Muscle layer of duodenum (tissue), 2 donors: ENCODE measurements at regions not wholly inside any gene's neighbourhood (a gene's known extent, or its start where the extent isn't known, plus 50 kb on each side); places are given as distances from the start of the nearest gene placed in this dataset.

Experiments
- H3K27ac ChIP-seq: one replicate; pipeline ENCODE4 v1.7.0; 2013; ENCODE audit warnings: mild to moderate bottlenecking, low read length
- H3K27me3 ChIP-seq: one replicate; pipeline ENCODE4 v1.7.0; 2013; ENCODE audit warnings: low read depth, mild to moderate bottlenecking, control low read depth, low read length
- H3K36me3 ChIP-seq, 2 donors: one replicate each; pipeline ENCODE4 v1.7.0; 2013; ENCODE audit warnings: low read length in 2 of 2, control low read depth in 1 of 2, mild to moderate bottlenecking in 1 of 2; ENCODE audit not compliant: insufficient read depth in 2 of 2, control insufficient read depth in 1 of 2
- H3K4me1 ChIP-seq, 2 donors: one replicate each; pipeline ENCODE4 v1.7.0; 2013; ENCODE audit warnings: low read length in 2 of 2, mild to moderate bottlenecking in 2 of 2, control low read depth in 1 of 2, moderate library complexity in 1 of 2; ENCODE audit not compliant: insufficient read depth in 2 of 2, control insufficient read depth in 1 of 2
- H3K4me3 ChIP-seq, 2 donors: one replicate each; pipeline ENCODE4 v1.7.0; 2013; ENCODE audit warnings: low read length in 2 of 2, low read depth in 1 of 2, mild to moderate bottlenecking in 1 of 2
- H3K9me3 ChIP-seq, 2 donors: one replicate each; pipeline ENCODE4 v1.7.0; 2013; ENCODE audit warnings: low read length in 2 of 2, control low read depth in 1 of 2, mild to moderate bottlenecking in 1 of 2; ENCODE audit not compliant: control insufficient read depth in 1 of 2
- donor health status: healthy.

DNA sequence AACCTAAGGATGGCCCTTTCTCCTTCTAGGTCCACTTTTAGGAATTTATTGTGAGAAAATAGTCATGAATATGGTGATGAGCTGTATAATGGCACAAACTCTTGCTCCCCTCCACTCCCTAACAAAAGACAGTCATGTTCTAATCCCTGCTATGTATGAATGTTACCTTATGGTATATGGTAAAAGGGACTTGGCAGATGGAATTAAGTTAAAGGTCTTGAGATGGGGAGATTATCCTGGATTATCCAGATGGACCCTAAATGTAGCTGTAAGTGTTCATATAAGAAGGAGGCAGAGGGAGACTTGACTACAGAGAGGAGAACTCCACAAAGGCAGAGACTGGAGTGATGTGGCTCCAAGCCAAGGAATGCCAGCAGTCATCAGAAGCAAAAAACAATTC is 296.1 kb downstream of the SOX9 start:
- Histone ChIP-seq H3K4me1 (peaks cover 0 to 5% of the 10 kb centered on the region in 2 donors), H3K27ac (no peak overlapping the region), H3K9me3 (peaks cover 13 to 14% of the 10 kb centered on the region in 2 donors), H3K36me3 (peaks cover 0 to 5% of the 10 kb centered on the region in 2 donors), H3K27me3 (no peaks in the 10 kb centered on the region), H3K4me3 (no peak overlapping the region)

DNA sequence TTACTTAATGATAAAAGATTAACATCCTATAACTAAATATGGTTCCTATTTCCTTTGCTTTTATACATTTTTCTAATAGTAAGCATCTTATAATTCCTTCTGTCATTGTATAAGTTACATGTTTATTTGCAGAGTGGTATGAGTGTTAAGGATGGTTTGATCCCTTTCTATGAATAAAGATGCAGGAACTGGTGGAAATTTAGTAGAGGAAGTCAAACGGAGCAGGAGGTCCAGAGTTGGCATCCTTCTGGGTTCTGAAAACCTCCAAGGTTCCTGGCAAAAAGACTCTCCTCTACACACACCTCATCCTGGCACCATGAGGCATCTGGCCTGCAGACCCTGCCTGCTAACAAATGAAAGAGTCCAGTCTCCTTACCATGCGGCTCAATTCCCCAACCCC is 296.8 kb downstream of the SOX9 start:
- H3K27ac ChIP-seq: no peak overlapping the region
- no peaks in the 10 kb centered on the region for H3K27me3 ChIP-seq
- peaks cover 0 to 5% of the 10 kb centered on the region in 2 donors for H3K36me3 ChIP-seq
- peaks cover 0 to 5% of the 10 kb centered on the region in 2 donors for H3K4me1 ChIP-seq
- H3K9me3 ChIP-seq: peaks cover 13 to 14% of the 10 kb centered on the region in 2 donors
- no peak overlapping the region for H3K4me3 ChIP-seq

DNA sequence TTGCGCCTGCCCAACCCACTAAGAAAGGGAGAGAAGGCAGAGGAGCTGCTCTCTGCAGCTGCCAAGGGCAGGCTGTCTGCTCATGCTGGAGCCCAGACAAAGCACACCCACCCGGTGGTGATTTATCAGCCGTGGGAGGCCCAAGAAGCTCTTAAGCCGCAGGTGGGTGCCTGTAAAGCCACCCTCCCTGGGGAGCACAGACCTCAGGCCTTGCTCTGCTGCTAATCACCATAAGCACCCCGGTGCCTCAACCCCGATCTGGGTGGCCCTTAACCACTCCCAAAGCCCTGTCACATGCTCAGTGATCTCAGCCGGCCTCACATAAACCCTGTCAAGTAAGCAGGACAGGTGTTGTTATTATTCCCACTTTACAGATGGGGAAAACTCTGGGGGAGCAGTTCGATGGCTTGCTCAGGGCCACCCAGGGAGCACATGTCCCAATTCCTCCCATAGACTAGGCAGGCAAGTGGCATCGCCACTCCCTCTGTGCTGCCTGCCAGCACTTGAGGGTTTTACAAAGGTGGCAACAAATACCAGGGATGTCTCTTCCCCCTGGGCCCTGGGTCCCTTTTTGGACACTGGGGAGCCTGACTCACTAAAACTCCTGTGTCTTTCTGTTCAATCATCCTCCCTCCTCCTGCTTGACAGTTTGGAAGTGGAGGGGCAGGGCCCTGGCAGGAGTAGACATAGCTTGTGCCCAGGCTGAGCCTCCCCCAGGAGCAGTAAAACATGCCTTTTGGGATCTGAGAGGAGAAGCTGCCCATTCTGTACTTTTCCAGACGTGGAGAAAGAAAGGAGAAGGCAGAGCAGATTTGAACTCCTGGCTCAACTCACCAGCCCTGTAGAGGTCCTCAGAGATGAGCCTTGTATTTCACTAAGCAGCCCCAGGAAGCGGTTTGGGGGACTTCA is 299.3 kb downstream of the SOX9 start:
- Histone ChIP-seq H3K27me3 (no peaks in the 10 kb centered on the region), H3K4me3 (no peak overlapping the region), H3K4me1 (peaks cover 0 to 5% of the 10 kb centered on the region in 2 donors), H3K9me3 (peaks cover 13 to 14% of the 10 kb centered on the region in 2 donors), H3K27ac (no peak overlapping the region), H3K36me3 (peaks cover 0 to 5% of the 10 kb centered on the region in 2 donors)

DNA sequence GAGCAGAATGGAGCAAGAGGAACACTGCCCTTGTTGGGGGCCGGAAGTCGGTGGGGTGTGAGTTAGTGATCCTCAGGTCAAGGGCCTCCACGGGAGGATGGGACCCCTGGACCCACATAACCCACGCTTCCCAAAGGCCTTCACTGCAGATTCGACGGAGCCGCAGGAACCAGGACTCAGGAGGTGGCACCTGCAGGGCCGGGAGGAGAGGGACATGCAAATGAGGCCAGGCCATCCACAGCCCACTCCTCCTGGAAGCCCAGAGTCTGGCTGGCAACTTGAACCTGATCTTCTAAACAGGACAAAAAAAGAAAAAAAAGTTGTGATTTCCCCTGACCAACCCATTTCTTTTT is 299.9 kb downstream of the SOX9 start:
- Histone ChIP-seq H3K9me3 (peaks cover 13 to 14% of the 10 kb centered on the region in 2 donors), H3K27me3 (no peaks in the 10 kb centered on the region), H3K4me1 (peaks cover 0 to 5% of the 10 kb centered on the region in 2 donors), H3K27ac (no peak overlapping the region), H3K36me3 (peaks cover 0 to 5% of the 10 kb centered on the region in 2 donors), H3K4me3 (no peak overlapping the region)

DNA sequence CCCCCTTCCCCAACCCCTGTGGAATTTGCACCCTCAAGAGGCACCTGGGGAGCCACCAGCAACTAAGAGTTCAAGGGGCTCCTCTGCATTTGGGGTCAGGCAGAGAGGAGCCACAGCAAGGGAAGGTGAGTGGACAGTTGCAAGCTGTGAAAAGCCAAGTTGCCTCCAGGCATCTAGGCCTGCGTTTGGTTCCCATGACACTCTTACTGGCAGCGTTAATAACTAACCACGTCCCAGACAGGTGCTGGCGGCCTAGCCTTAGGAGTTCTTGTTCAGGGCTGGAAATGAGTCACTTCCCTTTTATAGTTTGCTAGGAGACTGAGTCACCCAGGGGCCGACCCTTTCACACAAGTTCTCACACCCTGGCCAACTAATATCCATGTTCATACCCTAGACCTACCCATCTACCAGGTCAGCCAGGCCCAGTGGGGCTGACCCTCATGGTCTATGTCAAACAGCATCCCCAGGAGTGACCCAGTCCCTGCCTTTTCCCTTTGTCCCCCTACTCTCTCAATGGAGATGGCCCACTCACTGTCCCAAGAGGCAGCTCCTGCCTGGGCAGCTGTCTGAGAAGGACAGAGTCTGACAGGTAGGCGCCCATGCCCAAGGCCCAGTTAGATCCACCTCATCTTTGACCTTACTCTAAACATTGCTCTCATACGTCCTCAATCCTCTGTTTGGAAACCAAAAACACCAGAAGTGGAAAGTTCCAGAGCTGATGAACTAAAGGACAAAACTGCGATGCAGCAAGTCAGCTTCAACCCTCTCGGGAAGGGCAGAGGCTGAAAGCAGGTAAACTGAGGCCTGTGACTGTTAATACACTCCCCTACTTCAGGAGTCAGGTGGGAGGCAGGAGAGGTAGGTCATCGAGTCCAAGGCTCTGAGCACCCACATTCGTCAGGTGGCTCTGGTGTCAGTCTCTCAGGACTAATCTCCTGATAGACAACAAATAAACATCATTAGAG is 300.6 kb downstream of the SOX9 start:
- Histone ChIP-seq H3K4me3 (no peak overlapping the region), H3K36me3 (peaks cover 0 to 5% of the 10 kb centered on the region in 2 donors), H3K27me3 (no peaks in the 10 kb centered on the region), H3K9me3 (peaks cover 13 to 14% of the 10 kb centered on the region in 2 donors), H3K4me1 (peaks cover 0 to 5% of the 10 kb centered on the region in 2 donors), H3K27ac (peak overlapping the region; percentile 10)

DNA sequence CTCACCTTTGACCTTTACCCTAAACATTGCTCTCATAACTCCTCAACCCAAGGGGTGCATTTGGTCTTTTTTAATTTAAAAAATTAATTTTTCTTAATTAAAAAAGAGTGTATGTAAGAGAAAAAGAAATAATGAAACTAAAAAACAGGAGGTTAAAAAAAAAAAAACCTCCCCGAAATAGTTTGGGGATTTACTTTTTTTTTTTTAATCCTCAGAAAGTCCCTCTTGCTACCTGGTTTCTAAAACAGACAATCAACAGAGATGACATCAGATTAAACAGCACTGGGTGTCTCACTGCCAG is 301.3 kb downstream of the SOX9 start:
- Histone ChIP-seq H3K27me3 (no peaks in the 10 kb centered on the region), H3K27ac (no peak overlapping the region), H3K4me3 (no peak overlapping the region), H3K9me3 (peaks cover 12 to 13% of the 10 kb centered on the region in 2 donors), H3K36me3 (peaks cover 0 to 5% of the 10 kb centered on the region in 2 donors), H3K4me1 (peaks cover 0 to 5% of the 10 kb centered on the region in 2 donors)

DNA sequence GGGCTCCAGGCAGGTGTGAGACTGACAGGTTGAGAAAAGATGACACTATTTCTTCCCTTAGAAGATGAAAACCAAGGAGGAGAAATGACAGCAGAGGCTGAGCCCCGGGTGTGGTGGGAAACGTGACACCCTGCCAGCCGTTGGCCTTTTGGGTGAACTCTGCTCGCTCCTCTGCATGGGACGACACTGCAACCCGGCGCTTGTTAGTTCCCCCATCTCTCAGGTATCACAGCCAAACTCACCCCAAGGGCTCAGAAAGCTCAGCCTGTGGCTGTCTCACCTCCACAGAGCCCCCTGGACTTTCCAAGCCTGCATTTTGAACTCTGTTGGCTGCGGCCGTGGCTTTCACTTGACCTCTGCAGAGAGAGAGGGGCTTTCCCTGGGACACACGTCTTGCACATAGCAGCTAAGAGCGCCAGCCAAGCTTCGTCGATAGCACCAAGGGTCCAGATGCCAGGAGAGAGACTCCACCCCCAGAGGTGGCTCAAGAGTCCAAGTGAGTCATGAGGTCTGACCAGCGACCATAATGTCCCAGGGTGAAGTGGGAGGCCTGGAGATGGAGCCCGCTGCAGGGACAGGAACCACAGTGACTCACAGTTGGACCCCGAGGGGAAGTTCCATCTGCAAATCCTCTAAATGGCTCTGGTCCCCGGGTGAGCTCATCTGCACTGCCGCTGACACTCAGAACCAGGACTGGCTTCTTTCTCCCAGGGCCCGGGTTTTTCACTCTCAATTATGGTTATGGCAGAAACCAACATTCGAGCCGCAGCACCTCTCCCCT is 301.9 kb downstream of the SOX9 start:
- no peak overlapping the region for H3K27ac ChIP-seq
- peaks cover 0 to 5% of the 10 kb centered on the region in 2 donors for H3K4me1 ChIP-seq
- peaks cover 7 to 11% of the 10 kb centered on the region in 2 donors for H3K9me3 ChIP-seq
- peaks cover 0 to 5% of the 10 kb centered on the region in 2 donors for H3K36me3 ChIP-seq
- H3K4me3 ChIP-seq: no peak overlapping the region
- no peaks in the 10 kb centered on the region for H3K27me3 ChIP-seq

DNA sequence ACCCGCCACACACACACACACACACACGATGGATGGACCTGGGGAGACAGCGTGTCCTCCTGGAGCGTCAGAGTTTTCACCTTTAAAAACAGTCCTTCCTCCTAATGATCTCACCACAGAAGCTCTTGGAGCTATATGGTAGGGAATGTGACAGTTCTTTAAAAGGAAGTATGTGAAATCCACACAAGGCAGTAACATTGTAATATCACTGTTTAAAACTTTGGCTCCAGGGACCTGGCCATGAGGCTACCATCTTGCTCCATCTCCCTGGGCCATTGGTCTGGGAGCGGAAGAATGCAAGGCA is 302.4 kb downstream of the SOX9 start:
- H3K4me1 ChIP-seq: peaks cover 0 to 5% of the 10 kb centered on the region in 2 donors
- no peak overlapping the region for H3K27ac ChIP-seq
- H3K36me3 ChIP-seq: peaks cover 0 to 2% of the 10 kb centered on the region in 2 donors
- H3K9me3 ChIP-seq: peaks cover 2 to 6% of the 10 kb centered on the region in 2 donors
- no peaks in the 10 kb centered on the region for H3K27me3 ChIP-seq
- H3K4me3 ChIP-seq: no peak overlapping the region

DNA sequence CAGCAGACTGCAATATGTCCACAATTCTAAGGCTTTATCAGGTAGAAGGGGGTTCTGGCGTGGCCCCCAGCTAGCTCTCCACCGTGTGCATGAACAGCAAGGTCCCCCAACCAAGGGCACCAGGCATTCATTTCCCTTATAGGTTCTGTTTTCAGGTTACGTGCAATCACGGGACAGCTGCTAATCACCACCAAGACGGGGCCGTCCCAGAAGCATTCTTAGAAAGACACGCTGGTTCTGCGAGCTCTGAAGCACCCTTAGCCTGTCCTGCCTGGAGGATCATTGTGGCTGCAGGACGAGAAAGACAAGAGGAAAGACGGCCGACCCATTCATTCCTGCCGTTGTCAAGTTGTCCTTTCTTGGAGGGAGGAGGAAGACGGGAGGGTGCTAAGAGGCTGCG is 302.9 kb downstream of the SOX9 start:
- Histone ChIP-seq H3K4me1 (peaks cover 0 to 5% of the 10 kb centered on the region in 2 donors), H3K27me3 (no peaks in the 10 kb centered on the region), H3K9me3 (peaks cover 0 to 2% of the 10 kb centered on the region in 2 donors), H3K36me3 (no peaks in the 10 kb centered on the region), H3K27ac (no peak overlapping the region), H3K4me3 (no peak overlapping the region)

DNA sequence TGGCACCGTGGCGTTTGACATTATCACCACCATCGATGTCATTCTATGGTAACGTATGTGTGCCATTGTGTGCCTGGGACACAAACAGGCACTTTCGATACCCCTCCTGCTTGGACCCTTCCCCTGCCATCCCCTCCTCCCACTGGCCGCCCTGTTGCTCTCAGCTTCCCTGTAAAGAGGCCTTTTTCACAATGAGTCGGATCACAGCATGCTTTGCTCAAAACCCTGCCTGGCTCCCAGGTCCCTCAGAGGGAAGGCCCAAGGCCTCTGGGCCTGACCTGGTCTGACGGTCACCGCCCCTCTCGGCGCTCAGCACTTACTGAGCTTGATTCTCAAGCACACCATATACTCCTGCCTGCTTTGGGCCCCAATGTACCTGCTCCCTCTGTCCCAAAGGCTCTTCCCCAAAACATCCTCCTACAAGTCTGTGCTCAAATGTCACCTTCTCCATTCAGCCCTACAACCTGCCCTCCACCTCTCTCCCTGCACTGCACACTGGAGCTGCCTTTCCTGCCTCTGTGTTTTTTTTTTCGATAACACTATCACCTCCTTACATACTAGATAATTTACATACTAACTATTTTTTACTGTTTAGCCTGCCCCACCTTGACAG is 303.8 kb downstream of the SOX9 start:
- Histone ChIP-seq H3K4me3 (no peak overlapping the region), H3K4me1 (peaks cover 0 to 5% of the 10 kb centered on the region in 2 donors)

More for the DNA sequence above, 303.8 kb downstream of the SOX9 start:
- no peaks in the 10 kb centered on the region for H3K9me3 ChIP-seq
- H3K36me3 ChIP-seq: no peaks in the 10 kb centered on the region
- H3K27me3 ChIP-seq: no peaks in the 10 kb centered on the region
- no peak overlapping the region for H3K27ac ChIP-seq
